Glutamatergic neuron (in vitro differentiated cells): ENCODE measurements at regions not wholly inside any gene's neighbourhood (a gene's known extent, or its start where the extent isn't known, plus 50 kb on each side); places are given as distances from the start of the nearest gene placed in this dataset.

ENCODE experiments used
- DNase-seq: peaks from one replicate; pipeline ENCODE4 v3.0.0; 2022
- H3K27ac Mint-ChIP-seq: one replicate; pipeline ENCODE4 v1.8.0; 2020; ENCODE audit warnings: mild to moderate bottlenecking, mixed read lengths, inconsistent platforms; ENCODE audit not compliant: unreplicated experiment
- H3K27me3 Mint-ChIP-seq: one replicate; pipeline ENCODE4 v1.8.0; 2020; ENCODE audit warnings: mild to moderate bottlenecking, moderate library complexity, mixed read lengths, inconsistent platforms; ENCODE audit not compliant: unreplicated experiment
- H3K36me3 Mint-ChIP-seq: one replicate; pipeline ENCODE4 v1.8.0; 2020; ENCODE audit warnings: mild to moderate bottlenecking, mixed read lengths, inconsistent platforms; ENCODE audit not compliant: unreplicated experiment
- H3K4me1 Mint-ChIP-seq: one replicate; pipeline ENCODE4 v1.8.0; 2020; ENCODE audit warnings: mild to moderate bottlenecking, low read depth, mixed read lengths, inconsistent platforms; ENCODE audit not compliant: unreplicated experiment
- H3K4me3 Mint-ChIP-seq: one replicate; pipeline ENCODE4 v1.8.0; 2020; ENCODE audit warnings: mild to moderate bottlenecking, mixed read lengths, inconsistent platforms; ENCODE audit not compliant: unreplicated experiment
- H3K9me3 Mint-ChIP-seq: one replicate; pipeline ENCODE4 v1.8.0; 2020; ENCODE audit warnings: mild to moderate bottlenecking, moderate library complexity, mixed read lengths, inconsistent platforms; ENCODE audit not compliant: unreplicated experiment
- TF ChIP-seq, protein P1 (sequence below): fragments of 200-600 bp; sonication (generic); IDR thresholded peaks from one replicate; pipeline ENCODE4 v1.5.0; 2021; ENCODE audit not compliant: partially characterized antibody, unreplicated experiment

GRCh38 chr4:32488690-32489089 is 1768.5 kb downstream of the PCDH7 start:
- no peak for DNase-seq
- TF ChIP-seq, protein P1, sequence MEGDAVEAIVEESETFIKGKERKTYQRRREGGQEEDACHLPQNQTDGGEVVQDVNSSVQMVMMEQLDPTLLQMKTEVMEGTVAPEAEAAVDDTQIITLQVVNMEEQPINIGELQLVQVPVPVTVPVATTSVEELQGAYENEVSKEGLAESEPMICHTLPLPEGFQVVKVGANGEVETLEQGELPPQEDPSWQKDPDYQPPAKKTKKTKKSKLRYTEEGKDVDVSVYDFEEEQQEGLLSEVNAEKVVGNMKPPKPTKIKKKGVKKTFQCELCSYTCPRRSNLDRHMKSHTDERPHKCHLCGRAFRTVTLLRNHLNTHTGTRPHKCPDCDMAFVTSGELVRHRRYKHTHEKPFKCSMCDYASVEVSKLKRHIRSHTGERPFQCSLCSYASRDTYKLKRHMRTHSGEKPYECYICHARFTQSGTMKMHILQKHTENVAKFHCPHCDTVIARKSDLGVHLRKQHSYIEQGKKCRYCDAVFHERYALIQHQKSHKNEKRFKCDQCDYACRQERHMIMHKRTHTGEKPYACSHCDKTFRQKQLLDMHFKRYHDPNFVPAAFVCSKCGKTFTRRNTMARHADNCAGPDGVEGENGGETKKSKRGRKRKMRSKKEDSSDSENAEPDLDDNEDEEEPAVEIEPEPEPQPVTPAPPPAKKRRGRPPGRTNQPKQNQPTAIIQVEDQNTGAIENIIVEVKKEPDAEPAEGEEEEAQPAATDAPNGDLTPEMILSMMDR, result no peak
- H3K9me3 Mint-ChIP-seq, result no peaks in the 10 kb centered on the region
- H3K36me3 Mint-ChIP-seq, result no peaks in the 10 kb centered on the region
- H3K27me3 Mint-ChIP-seq, result no peaks in the 10 kb centered on the region
- H3K4me3 Mint-ChIP-seq, result no peak overlapping the region
- no peaks in the 10 kb centered on the region for H3K4me1 Mint-ChIP-seq
- H3K27ac Mint-ChIP-seq, result no peak overlapping the region

GRCh38 chr4:32499171-32499570 is 1779.0 kb downstream of the PCDH7 start:
- Mint-ChIP-seq H3K36me3 (no peaks in the 10 kb centered on the region), H3K4me1 (peaks cover 1% of the 10 kb centered on the region), H3K27me3 (no peaks in the 10 kb centered on the region), H3K27ac (no peak overlapping the region), H3K4me3 (no peak overlapping the region), H3K9me3 (no peaks in the 10 kb centered on the region)
- TF ChIP-seq, protein P1, result no peak
- DNase-seq, result no peak

- no peak overlapping the region for H3K27ac Mint-ChIP-seq
- H3K36me3 Mint-ChIP-seq, result no peaks in the 10 kb centered on the region
- peaks cover 1% of the 10 kb centered on the region for H3K9me3 Mint-ChIP-seq
- no peak overlapping the region for H3K4me3 Mint-ChIP-seq
- TF ChIP-seq, protein P1, result no peak
- DNase-seq, result no peak
- H3K27me3 Mint-ChIP-seq, result no peaks in the 10 kb centered on the region
- peaks cover 1% of the 10 kb centered on the region for H3K4me1 Mint-ChIP-seq
These were observed 1783.1 kb downstream of the PCDH7 start for GRCh38 chr4:32503241-32503640.

- TF ChIP-seq, protein P1, result no peak
- H3K27me3 Mint-ChIP-seq, result no peaks in the 10 kb centered on the region
- peaks cover 1% of the 10 kb centered on the region for H3K4me1 Mint-ChIP-seq
- no peak overlapping the region for H3K27ac Mint-ChIP-seq
- no peaks in the 10 kb centered on the region for H3K36me3 Mint-ChIP-seq
- H3K4me3 Mint-ChIP-seq, result no peak overlapping the region
- H3K9me3 Mint-ChIP-seq, result peaks cover 1% of the 10 kb centered on the region
- DNase-seq, result no peak
These were observed 1785.9 kb downstream of the PCDH7 start for GRCh38 chr4:32506067-32506466.

- Mint-ChIP-seq H3K27me3 (no peaks in the 10 kb centered on the region), H3K27ac (no peak overlapping the region), H3K4me1 (peaks cover 4% of the 10 kb centered on the region), H3K4me3 (no peak overlapping the region), H3K9me3 (no peaks in the 10 kb centered on the region), H3K36me3 (no peaks in the 10 kb centered on the region)
- DNase-seq, result no peak
- TF ChIP-seq, protein P1, result no peak
These were observed 1798.9 kb downstream of the PCDH7 start for GRCh38 chr4:32519060-32519459.
